OCI-LY3 (cell line): ENCODE measurements at regions not wholly inside any gene's neighbourhood (a gene's known extent, or its start where the extent isn't known, plus 50 kb on each side); places are given as distances from the start of the nearest gene placed in this dataset.

Experiments used
- H2AFZ ChIP-seq: fragments of 200-600, 300-600 bp; shearing (Covaris generic); 2 replicates; pipeline ENCODE4 v1.6.0; 2014; ENCODE audit warnings: antibody characterized with exemption, low read depth, low read length
- H3K27ac ChIP-seq: fragments of 200-600, 300-600 bp; sonication (generic); 2 replicates; pipeline ENCODE4 v1.5.1; 2014; ENCODE audit warnings: mild to moderate bottlenecking, low read length, moderate library complexity, mixed read lengths
- H3K27me3 ChIP-seq: fragments of 200-600, 300-600 bp; sonication (generic); 2 replicates; pipeline ENCODE4 v1.6.1; 2014; ENCODE audit warnings: low read depth, low read length, mixed read lengths
- H3K36me3 ChIP-seq: fragments of 200-600, 300-600 bp; sonication (generic); replicated peaks from 2 replicates; pipeline ENCODE3; 2014; ENCODE audit warnings: low read depth, low read length, mixed read lengths
- H3K4me1 ChIP-seq: fragments of 300-600, 200-600 bp; sonication (generic); 2 replicates; pipeline ENCODE4 v1.6.1; 2014; ENCODE audit warnings: low read length, mixed read lengths
- H3K4me2 ChIP-seq: fragments of 200-600, 300-600 bp; sonication (generic); 2 replicates; pipeline ENCODE4 v1.6.1; 2014; ENCODE audit warnings: low read length, mixed read lengths
- H3K4me3 ChIP-seq: fragments of 300-600, 200-600 bp; sonication (generic); 2 replicates; pipeline ENCODE4 v1.5.1; 2014; ENCODE audit warnings: antibody characterized with exemption, mild to moderate bottlenecking, low read length, moderate library complexity
- H3K79me2 ChIP-seq: fragments of 300-600, 200-600 bp; shearing (Covaris generic); 2 replicates; pipeline ENCODE4 v1.6.1; 2014; ENCODE audit warnings: mild to moderate bottlenecking, low read length, mixed read lengths
- H3K9ac ChIP-seq: fragments of 300-600, 200-600 bp; shearing (Covaris generic); 2 replicates; pipeline ENCODE4 v1.6.0; 2014; ENCODE audit warnings: mild to moderate bottlenecking, low read length, moderate library complexity
- H3K9me3 ChIP-seq: fragments of 200-600, 300-600 bp; shearing (Covaris generic); 2 replicates; pipeline ENCODE4 v1.6.1; 2014; ENCODE audit warnings: low read length, mixed read lengths; ENCODE audit not compliant: insufficient read depth
- H4K20me1 ChIP-seq: fragments of 200-600, 300-600 bp; sonication (generic); 2 replicates; pipeline ENCODE4 v1.6.1; 2016; ENCODE audit warnings: low read length, mixed read lengths; ENCODE audit not compliant: insufficient read depth
- CTCF ChIP-seq: fragments of 200-600, 300-600 bp; sonication (generic); IDR thresholded peaks from 2 replicates; pipeline ENCODE4 v1.5.1; 2014; ENCODE audit warnings: antibody characterized with exemption, low read length, low read depth
- EZH2phosphoT487 ChIP-seq: fragments of 200-600 bp; shearing (Covaris generic); IDR thresholded peaks from 2 replicates; pipeline ENCODE4 v1.6.1; 2018; ENCODE audit warnings: antibody characterized with exemption, mixed run types, low read depth

DNA sequence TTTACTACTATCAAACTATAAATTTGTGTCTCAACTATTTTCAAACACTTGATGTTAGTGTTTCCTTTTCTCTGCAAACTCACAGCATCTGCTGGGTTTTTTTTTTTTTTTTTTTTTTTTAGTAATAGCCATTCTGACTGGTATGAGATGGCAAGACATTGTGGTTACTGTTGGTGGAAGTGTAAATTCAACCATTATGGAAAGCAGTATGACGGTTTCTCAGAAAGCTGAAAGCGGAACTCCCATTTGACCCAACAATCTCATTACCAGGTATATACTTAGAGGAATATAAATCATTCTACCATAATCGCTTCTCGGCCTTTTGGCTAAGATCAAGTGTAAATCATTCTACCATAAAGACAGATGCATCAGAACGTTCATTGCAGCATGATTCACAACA lies 608.3 kb upstream of the ZP4 start:
- Histone ChIP-seq H3K9ac (no peak overlapping the region), H3K27ac (no peak overlapping the region), H3K4me2 (no peak overlapping the region), H3K9me3 (0 out of 2 replicates have a peak, but pooled peaks cover 5% of the 10 kb centered on the region), H3K27me3 (no peaks in the 10 kb centered on the region), H3K4me1 (peaks cover 7% of the 10 kb centered on the region), H3K4me3 (no peak overlapping the region), H3K36me3 (peaks cover 5% of the 10 kb centered on the region), H3K79me2 (no peaks in the 10 kb centered on the region), H4K20me1 (no peaks in the 10 kb centered on the region), H2AFZ (no peak overlapping the region)
- TF ChIP-seq EZH2phosphoT487 (no peak), CTCF (no peak)

DNA sequence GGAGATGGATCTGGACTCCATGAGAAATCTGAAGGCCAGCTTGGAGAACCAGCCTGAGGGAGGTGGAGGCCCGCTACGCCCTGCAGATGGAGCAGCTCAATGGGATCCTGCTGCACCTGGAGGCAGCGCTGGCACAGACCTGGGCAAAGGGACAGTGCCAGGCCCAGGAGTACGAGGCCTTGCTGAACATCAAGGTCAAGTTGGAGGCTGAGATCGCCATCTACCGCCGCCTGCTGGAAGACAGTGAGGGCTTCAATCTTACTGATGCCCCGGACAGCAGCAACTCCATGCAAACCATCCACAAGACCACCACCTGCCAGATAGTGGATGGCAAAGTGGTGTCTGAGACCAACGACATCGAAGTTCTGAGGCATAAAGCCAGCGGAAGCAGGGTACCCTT lies 601.5 kb upstream of the ZP4 start:
- Histone ChIP-seq H3K27ac (no peak overlapping the region), H3K79me2 (no peaks in the 10 kb centered on the region), H3K4me1 (no peaks in the 10 kb centered on the region), H2AFZ (no peak overlapping the region), H3K4me3 (no peak overlapping the region), H3K27me3 (no peaks in the 10 kb centered on the region), H3K4me2 (no peak overlapping the region), H3K9ac (no peak overlapping the region), H4K20me1 (no peaks in the 10 kb centered on the region), H3K9me3 (no peaks in the 10 kb centered on the region), H3K36me3 (no peaks in the 10 kb centered on the region)
- TF ChIP-seq CTCF (no peak), EZH2phosphoT487 (no peak)

GRCh38 chr1:238491265-238491664 lies 600.5 kb upstream of the ZP4 start:
- Histone ChIP-seq H4K20me1 (no peaks in the 10 kb centered on the region), H3K4me3 (no peak overlapping the region), H3K4me1 (no peaks in the 10 kb centered on the region), H3K9me3 (no peaks in the 10 kb centered on the region), H3K27me3 (no peaks in the 10 kb centered on the region), H3K27ac (no peak overlapping the region), H3K9ac (no peak overlapping the region), H3K36me3 (no peaks in the 10 kb centered on the region), H3K79me2 (no peaks in the 10 kb centered on the region), H3K4me2 (no peak overlapping the region), H2AFZ (no peak overlapping the region)
- TF ChIP-seq CTCF (no peak), EZH2phosphoT487 (no peak)

- H2AFZ ChIP-seq, result no peak overlapping the region
Observed at GRCh38 chr1:238489006-238489405, 598.3 kb upstream of the ZP4 start.

More at GRCh38 chr1:238489006-238489405, 598.3 kb upstream of the ZP4 start:
- no peak for TF ChIP-seq EZH2phosphoT487
- no peak for TF ChIP-seq CTCF
- Histone ChIP-seq H3K79me2 (no peaks in the 10 kb centered on the region), H3K9me3 (no peaks in the 10 kb centered on the region), H3K4me1 (no peaks in the 10 kb centered on the region), H4K20me1 (no peaks in the 10 kb centered on the region), H3K4me3 (no peak overlapping the region), H3K27ac (no peak overlapping the region), H3K4me2 (no peak overlapping the region), H3K27me3 (no peaks in the 10 kb centered on the region), H3K9ac (no peak overlapping the region), H3K36me3 (no peaks in the 10 kb centered on the region)
